Posterior cingulate gyrus (tissue), 11 donors: ENCODE measurements at regions not wholly inside any gene's neighbourhood (a gene's known extent, or its start where the extent isn't known, plus 50 kb on each side); places are given as distances from the start of the nearest gene placed in this dataset.

Experiments
- DNase-seq, 10 donors: peaks; one replicate each; pipeline versions ENCODE4 v3.0.0 to v3.0.0-alpha.2; 2020 to 2021; ENCODE audit warnings: mixed read lengths in 3 of 10
- intact Hi-C: fragments of 100-400 bp; cut with DNase I; formaldehyde crosslinking; loops from one replicate; pipeline ENCODE4 v1.15.1; 2023

GRCh38 chr3:72572489-72573007 is 275.7 kb downstream of the SHQ1 start:
- intact Hi-C loops = no loop called here
- DNase-seq = peak in 1 of 10 donors; percentile 52

GRCh38 chr3:72571638-72572114 is 276.6 kb downstream of the SHQ1 start:
- peak in 1 of 10 donors; percentile 30 for DNase-seq

GRCh38 chr3:72571052-72571451 is 277.2 kb downstream of the SHQ1 start:
- DNase-seq = peak in 1 of 10 donors; percentile 22

More at GRCh38 chr3:72571638-72572114, 276.6 kb downstream of the SHQ1 start:
- intact Hi-C loops = no loop called here

GRCh38 chr3:72569754-72570440 is 278.3 kb downstream of the SHQ1 start:
- peak in 1 of 10 donors; percentile 52 for DNase-seq
- intact Hi-C loops = no loop called here

More at GRCh38 chr3:72571052-72571451, 277.2 kb downstream of the SHQ1 start:
- intact Hi-C loops = no loop called here

- intact Hi-C loops = no loop called here
- DNase-seq = peak in 1 of 10 donors; percentile 22
These were observed 280.2 kb downstream of the SHQ1 start for GRCh38 chr3:72568083-72568482.

- DNase-seq = peak in 1 of 10 donors; percentile 36
- intact Hi-C loops = no loop called here
These were observed 280.8 kb downstream of the SHQ1 start for GRCh38 chr3:72567474-72567873.

GRCh38 chr3:72565593-72565992 is 282.7 kb downstream of the SHQ1 start:
- intact Hi-C loops = no loop called here
- DNase-seq = peak in 1 of 10 donors; percentile 55

GRCh38 chr3:72563690-72564370 is 284.4 kb downstream of the SHQ1 start:
- intact Hi-C loops = no loop called here
- no peak for DNase-seq

- intact Hi-C loops = no loop called here
- DNase-seq = peak in 1 of 10 donors; percentile 27
These were observed 287.2 kb downstream of the SHQ1 start for GRCh38 chr3:72560846-72561675.

- intact Hi-C loops = no loop called here
- DNase-seq = no peak
These were observed 288.9 kb downstream of the SHQ1 start for GRCh38 chr3:72559385-72559784.

GRCh38 chr3:72558001-72558400 is 290.2 kb downstream of the SHQ1 start:
- no peak for DNase-seq
- intact Hi-C loops = no loop called here

GRCh38 chr3:72555714-72556113 is 292.5 kb downstream of the SHQ1 start:
- DNase-seq = peak in 1 of 10 donors; percentile 31
- intact Hi-C loops = no loop called here

GRCh38 chr3:72554689-72555088 is 293.6 kb downstream of the SHQ1 start:
- intact Hi-C loops = no loop called here
- peak in 1 of 10 donors; percentile 12 for DNase-seq

- intact Hi-C loops = no loop called here
- DNase-seq = peak in 1 of 10 donors; percentile 20
These were observed 294.9 kb downstream of the SHQ1 start for GRCh38 chr3:72553298-72553697.

GRCh38 chr3:72550582-72551262 is 297.5 kb downstream of the SHQ1 start:
- intact Hi-C loops = no loop called here
- no peak for DNase-seq

GRCh38 chr3:72549761-72550581 is 298.3 kb downstream of the SHQ1 start:
- intact Hi-C loops = no loop called here
- no peak for DNase-seq

- intact Hi-C loops = no loop called here
These were observed 299.3 kb downstream of the SHQ1 start for GRCh38 chr3:72548981-72549380.

GRCh38 chr3:72548461-72548860 is 299.8 kb downstream of the SHQ1 start:
- DNase-seq = no peak
- intact Hi-C loops = no loop called here

More at GRCh38 chr3:72548981-72549380, 299.3 kb downstream of the SHQ1 start:
- DNase-seq = no peak

- intact Hi-C loops = no loop called here
- DNase-seq = no peak
These were observed 301.1 kb downstream of the SHQ1 start for GRCh38 chr3:72547183-72547582.
